HG02884 (cell line): ENCODE measurements at regions not wholly inside any gene's neighbourhood (a gene's known extent, or its start where the extent isn't known, plus 50 kb on each side); places are given as distances from the start of the nearest gene placed in this dataset.

Source experiments
- ATAC-seq: cut with Tn5 transposase; IDR thresholded peaks from one replicate; pipeline ENCODE4 v1.9.1; 2021; ENCODE audit warnings: mild to moderate bottlenecking, moderate library complexity; ENCODE audit not compliant: unreplicated experiment

DNA sequence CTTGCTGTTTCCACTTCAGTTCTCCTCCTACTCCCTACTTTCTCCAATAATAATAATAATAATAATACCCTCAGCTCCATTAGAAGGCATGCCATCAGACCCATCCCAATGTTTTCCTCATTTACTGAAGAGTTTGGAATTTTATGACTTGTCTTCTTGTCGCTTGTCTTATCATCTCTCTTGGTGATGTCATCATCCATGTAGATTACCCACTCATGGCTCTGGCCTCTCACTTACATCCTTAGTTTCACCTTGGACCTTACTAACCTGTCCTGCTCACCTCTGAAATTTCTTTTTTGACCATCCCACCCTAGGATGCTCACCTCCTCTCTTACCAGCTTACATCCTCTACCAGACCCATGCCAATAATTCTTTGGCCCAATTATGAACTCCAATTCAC is 329.3 kb downstream of the ACTL7B start:
- ATAC-seq = no peak

DNA sequence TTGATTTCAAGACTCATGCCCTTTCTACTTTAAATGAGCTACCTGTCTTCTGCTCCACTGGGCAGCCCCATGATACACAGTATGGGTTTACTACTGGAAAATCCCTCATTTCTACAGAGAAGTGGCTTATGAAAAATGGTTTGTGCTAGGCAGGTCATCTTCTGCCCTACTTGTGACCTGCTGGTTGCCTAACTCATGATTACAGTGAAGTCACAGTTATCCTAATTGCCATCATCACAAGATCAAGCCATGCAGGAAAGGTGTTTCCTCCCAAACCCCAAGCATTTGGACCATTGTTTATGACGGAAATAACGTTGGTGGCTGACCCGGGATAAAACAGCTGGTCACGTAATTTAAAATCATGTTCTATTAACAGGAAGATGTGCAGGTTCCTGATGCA is 330.6 kb downstream of the ACTL7B start:
- no peak for ATAC-seq

DNA sequence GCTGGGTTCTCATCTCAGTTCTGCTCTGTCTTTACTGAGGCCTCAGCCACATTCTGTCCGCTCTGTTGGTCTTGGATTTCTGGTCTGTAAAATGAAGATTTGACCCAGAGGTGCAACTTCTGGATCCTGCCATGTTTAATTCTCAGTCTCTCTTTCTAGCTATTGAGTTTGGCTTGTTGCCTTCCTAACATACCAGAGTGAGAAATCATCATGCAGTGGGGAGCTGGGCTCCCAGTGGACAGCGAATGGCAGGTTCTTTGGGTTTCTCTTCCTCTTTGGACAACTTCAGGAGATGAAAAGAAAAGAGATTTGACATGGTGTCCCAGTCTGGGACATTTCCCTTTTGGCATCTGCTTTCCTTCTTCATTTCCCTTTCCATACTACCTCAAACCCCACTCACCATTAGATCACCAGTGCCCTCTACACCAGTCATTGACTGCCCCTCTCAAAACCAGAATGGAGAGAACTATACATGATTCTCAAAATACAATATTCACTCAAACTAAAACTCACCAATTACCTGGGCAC is 334.7 kb downstream of the ACTL7B start:
- ATAC-seq = no peak

DNA sequence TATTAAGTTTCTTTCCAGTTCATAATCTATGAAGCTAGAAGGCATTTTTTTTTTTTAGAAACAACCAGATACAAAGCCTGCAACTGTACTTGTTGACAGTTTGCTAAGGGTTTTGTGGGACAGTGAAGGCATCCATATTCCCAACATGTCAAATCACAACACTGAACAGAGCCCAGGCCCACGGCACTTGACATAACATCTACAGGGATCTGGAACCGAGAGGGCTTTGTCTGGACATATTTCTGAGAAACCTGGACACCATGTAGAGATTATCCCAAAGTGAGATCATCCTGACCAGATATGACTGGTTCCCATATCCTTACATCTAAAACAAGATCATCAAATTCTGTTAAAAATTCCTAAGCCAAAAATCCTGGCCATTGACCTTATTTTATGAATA is 336.3 kb downstream of the ACTL7B start:
- ATAC-seq = no peak

DNA sequence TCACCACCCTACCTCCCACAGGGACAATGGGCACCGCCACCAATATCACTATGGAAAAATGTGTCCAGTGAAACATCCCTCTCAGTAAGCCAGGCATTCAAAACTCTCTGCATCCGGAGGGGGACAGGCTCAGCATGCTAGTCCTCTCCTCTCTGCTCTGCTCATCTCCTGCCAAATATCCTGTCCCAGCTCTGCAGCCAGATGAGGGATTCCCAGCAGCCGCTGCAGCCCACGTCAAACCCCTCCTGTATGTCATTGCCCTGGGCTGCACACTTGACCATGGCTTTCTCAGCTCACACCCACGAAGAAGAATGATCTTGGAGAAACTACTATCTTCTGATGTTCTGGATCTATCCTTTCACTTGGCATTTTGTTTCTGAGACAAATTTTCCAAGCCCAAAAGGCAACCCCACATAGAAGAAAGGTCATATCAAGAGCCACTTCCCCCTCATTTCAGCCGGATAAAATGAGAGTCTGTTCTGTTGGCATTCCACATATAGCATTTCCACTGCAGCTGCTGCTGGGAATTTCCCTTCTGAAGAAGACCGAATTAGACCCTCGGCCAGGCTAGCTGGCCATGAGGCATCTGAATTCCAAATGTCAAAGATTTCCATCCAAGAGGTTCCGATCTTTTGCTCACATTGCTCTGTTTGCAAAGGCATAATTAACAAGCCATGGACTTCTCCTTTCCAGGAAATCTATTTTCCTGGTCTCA is 338.0 kb downstream of the ACTL7B start:
- no peak for ATAC-seq

DNA sequence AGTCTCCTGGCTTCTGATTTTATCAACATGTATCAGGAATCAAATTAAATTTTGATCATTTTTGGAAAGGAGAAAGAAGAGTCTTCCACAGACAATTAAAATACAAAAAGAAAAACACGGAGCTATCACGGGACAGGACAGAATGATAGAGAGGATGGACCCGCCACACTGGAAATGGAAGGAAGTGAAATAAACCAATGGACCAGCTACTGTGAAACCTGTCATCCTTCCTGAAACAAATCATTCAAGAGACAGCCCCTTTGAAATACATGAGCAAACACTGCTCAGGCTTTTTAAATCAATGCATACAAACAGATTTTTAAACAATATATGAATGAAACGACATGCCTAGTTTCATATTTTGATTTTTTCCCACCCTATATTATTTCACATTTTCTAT is 339.4 kb downstream of the ACTL7B start:
- ATAC-seq = no peak

DNA sequence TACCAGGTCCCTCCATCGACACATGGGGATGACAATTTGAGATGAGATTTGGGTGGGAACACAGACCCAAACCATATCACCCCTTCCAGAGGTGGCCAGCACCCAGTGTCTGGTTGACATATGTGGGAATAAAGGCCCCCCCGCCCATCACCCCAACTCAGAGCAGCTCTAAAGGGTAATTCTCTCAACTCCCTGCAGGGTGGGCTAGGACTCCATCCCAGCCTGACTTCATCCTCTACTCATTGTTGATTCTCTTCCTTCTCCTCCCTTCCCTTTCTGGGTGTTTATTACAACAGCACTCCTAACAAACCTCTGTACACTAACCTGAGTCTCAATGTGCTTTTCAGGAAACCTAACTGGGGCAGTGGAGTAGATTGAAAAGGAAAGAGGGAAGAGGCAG is 339.9 kb downstream of the ACTL7B start:
- ATAC-seq = no peak

DNA sequence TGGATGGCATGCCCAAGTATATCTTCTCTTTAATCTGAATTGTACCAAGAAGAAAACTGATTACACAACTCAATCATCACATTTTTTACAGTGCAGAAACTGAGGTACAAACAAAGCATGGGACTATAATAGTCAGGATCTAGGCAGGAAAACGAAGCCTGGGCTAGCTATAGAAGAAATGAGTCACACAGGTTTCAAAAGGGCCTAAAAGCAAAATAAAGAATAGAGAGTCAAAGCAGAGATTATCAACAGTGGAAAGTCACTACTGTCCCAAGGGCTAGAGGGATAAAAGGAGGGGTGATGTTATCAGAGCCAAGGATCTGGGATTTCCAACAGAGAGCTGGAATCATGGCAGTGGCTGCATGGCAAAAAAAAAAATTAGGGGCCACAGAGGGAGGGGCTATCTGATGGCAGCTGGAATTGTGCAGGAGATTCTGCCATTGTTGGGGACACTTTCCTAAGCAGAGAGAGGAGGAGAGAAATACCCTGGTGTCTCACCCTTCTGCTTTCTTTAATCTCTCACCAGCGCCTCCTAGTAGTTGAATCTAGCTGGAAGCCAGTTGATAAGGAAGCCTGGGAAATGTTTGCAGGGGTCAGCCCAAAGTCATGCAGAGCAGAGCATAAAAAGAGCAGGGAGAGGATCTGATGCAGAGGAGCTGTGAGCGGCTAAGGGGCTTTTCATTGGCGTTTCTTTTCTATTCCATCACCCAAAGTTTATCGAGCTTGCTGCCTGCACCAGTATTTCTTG is 343.2 kb downstream of the ACTL7B start:
- no peak for ATAC-seq

DNA sequence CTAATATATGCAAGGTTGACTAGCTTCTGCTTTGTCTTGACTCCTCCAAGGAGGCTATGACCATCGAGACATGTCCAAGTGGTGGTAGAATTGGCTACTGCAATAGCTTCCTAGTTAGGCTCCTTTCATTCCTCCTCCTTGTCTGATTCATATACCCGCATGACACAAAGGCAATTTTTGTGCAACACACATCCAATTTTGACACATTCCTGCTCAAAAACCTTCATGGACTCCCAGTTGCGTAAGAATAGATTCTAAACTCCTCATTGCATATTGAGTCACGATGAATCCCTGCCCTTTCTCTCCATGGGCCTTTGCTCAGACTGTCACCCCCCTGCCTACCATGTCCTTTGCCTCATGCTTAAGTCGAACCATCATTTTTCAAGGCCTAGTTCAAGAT is 344.5 kb downstream of the ACTL7B start:
- no peak for ATAC-seq

DNA sequence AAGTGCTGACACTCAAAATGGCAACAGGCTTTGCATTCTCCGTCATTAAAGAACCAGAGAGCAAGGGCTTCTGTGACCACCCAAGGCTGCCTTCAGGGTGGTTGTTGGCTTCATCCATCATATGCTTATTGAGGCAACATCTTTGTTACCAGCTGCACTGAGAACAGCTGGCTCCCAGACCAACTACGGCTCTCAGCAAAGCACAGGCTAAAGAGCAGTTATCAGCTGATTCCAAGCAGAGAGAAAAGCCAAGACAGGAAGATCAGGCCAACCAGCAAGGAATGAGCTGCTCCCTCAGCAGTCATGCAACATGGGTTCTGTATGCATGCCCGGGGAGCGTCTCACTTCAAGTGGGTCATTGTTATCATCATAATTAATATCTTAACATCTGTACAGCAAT is 358.9 kb downstream of the ACTL7B start:
- ATAC-seq = no peak

DNA sequence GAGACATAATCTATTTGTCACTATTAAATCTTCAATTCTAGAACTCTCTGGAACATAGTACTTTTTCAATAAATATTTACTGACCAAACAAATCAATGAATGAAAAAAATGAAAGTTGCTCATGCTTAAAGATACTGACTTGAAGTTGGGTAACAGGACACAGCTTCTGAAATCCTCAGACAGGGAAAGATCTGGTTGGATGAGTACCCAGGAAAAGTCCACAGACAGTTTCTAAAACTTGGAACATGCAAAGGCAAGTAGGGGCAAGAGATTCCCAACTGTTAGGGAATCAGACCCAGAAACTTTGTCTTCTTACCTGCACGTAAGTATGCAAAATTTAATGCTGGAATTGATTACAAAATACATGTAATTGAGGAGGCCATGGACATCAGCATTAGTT is 366.2 kb downstream of the ACTL7B start:
- ATAC-seq = no peak

DNA sequence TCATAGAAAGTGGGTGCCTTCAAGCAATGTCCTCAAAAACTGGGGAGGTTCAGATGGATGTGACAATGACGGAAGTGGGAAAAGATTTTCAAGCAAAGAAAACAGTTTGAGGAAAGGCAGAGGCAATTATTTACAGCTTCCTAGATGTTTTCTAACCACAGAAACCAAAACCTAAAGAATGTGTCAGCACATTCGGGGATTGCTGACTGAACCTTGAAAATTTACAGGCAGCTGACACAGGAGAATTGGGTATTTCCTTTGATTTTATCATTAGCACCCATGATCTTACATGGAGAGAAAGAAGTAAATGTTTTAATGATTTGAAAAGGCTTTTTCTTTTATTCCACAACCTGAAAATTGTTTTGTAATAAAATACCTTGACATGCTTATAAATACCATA is 369.0 kb downstream of the ACTL7B start:
- no peak for ATAC-seq

DNA sequence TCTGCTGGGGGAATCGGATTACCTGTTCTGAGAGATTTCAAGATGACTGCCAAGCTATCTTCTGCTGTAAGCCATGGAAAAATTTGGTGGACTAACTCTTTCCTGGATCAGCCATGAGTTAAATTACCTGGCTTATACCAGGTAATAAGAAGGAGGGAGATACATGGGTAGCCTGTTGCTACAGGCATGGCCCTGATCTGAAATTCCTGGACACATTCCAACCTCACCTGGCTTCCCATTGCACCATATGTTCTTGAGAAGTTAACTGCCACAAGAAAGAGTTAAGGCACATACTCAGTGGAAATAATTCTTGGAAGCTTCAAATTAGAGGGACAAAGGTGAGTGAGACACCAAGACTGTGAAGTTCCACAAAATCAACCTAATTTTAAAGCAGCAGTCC is 371.3 kb downstream of the ACTL7B start:
- no peak for ATAC-seq

DNA sequence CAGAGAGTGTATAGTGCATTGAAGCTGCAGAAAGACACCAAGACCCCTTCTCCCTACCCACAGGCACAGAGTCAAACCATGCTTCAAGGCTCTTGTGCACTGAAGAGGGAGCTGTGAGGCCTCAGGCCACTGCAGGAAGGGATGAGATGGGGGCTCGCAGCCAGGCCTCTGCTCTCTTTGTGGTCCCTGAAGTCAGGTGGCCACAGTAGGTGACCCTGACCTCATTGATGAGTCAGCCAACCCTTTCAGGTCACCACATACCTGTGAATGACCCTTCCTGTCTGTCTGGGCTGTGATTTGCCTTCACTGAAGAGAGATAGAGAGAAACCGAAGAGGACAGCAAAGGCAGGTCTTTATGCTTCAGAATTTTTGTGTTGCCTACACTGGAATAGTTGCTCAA is 372.1 kb downstream of the ACTL7B start:
- no peak for ATAC-seq

DNA sequence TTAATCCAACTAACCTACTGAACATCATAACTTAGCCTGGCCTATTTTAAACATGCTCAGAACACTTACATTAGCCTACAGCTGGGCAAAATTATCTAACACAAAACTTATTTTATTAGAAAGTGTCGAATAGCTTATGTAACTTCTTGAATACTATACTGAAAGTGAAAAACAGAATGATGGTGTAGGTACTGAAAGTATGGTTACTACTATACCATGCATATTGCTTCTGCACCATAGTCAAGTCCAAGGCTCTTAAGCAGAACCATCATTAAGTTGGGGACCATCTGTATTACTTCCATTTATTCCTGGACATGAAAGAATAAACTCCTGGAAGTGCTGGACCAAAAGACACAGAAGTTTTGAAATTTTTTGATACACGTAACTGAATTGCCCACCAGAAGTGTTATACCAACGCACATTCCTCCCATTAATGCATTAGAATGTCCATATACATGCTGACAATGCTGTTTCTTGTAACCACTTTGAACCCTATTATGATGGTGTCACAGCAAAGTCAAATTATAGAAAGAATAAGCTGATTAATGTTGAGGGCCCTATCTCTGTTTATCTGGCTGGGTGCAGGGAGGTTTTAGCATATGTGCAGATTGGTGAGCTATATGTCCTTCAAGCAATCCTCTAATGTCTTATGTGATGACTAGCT is 375.7 kb downstream of the ACTL7B start:
- ATAC-seq = no peak

DNA sequence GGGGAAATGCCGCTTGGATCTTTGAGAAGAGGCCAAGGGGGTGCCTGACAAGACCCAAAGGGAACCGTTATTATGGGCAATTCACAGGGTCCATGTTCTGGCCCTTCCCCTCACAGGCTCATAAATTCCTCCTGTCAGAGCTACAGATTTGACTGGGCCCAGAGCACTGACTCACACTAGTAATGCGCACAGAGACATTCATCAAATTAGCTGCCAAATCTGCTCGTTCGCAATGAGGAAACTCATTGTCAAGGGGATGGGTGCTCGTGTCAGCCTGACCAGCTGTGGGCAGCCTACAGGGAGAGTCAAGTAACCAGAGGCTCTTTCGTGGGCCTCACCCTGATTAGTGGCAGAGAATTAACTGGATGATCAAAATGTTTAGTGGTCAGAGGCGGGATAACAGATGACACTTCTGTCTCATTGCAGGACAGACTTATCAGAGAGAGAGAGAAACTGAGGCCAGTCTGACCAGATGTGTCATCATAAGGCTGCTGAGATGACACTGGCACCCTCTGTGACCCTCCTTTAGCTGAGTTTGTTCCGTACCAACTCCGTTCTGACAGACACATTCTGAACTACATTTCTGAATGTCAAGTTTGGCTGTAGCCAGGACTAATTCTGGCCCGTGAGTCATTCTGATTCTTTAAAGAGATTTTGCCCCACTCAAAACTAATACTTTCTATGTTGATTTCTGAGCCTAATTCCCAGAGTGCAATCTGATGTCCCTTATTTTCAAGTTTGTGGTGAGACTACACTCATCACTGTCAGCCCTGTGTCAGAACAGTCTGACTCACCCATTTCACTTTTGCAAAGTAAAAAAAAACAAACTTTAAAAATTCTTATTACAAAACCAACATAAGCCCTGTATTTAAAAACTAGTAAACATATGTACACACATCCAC is 377.1 kb downstream of the ACTL7B start:
- ATAC-seq = peak; percentile 89

DNA sequence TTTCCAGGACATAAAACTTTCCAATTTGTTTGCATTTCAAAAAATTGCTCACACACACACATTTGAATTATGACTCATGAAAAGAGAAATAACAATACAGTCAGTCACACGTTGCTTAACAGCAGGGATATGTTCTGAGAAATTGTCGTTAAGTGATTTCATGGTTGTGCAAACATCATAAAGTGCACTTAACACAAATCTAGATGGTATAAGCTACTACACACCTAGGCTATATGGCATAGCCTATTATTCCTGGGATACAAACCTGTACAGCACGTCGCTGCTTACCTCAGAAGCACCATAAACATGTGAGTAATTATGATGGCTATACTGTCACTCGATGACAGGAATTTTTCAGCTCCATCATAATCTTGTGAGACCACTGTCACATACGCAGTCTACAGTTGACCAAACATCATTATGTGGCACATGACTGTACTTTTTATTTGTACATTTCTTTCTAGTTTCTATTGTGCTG is 378.2 kb downstream of the ACTL7B start:
- ATAC-seq = no peak

DNA sequence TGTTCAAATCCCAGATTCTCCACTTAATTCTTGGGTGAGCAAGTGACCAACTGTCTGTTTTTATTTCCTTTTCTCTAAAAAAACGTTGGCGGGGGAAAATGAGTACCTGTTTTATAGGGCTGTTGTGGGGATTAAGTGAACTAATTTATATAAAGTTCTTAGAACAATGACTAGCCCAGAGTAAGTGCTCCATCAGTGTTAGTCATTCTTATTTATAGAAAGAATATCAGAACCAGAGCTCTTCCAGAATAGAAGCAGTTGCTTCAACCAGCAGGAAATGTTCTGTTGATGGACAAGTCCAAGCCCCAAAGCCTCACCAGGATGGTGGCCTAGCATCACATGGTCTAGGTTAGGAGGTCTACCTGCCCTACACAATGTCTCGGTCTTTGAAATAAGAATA is 379.2 kb downstream of the ACTL7B start:
- ATAC-seq = no peak

DNA sequence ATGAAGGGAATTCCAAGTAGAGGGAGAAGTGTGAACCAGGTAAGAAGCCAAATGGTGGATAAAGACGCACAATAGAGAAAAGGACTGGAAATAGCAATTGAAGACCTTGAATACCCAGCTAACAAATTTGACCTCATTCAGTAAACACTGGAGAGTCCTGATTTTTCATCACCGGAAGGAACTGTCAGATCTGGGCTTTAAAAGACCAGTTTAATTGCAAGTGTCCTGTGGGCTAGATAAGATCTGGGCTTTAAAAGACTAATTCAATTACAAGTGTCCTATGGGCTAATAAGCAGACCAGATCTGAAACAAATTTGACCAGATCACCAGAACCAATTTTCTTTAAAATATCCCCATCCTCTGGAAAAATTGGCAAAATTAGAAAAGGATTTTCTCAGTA is 380.0 kb downstream of the ACTL7B start:
- ATAC-seq = no peak

DNA sequence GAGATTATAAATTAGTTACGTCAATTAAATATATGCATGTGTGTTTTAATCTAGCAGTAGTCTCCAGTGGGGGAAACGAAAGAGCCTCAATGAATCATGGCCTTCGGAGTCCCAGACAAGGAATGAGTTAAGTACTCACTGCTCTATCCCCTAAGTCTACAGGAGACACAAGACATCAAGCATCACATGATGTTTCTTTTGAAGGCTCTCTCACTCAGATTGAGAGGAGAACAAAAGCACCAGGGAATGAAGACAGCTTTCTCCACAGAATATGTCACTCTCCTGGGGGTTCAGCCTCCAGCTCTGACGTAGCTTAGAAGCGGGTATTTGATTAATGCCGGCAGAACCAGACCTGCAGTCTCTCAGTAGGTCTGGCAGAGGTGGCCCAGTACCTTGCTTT is 381.4 kb downstream of the ACTL7B start:
- no peak for ATAC-seq
